ENCODE measurements at regions not wholly inside any gene's neighbourhood (a gene's known extent, or its start where the extent isn't known, plus 50 kb on each side); places are given as distances from the start of the nearest gene placed in this dataset.

DNA sequence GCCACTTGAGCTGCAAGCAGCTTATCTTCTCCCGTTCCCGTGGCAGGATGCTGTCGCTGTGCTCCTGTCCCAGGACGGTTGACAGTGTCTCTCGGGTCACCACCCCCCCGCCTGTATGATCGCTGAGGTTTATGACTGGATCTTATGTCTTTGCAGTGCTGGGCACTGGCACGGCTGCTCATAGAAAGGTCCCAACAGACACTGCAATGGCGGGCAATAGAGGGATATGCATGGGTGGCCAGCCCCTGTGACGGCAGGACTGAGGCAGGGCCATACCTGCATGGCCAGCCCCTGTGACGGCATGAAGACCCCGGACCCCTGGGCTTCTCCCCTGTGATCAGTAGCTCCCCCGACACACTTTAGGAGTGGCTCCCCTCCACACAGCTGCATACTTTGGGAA is 307.2 kb downstream of the TEX29 start:
- H3K27me3 ChIP-seq (ENCODE audit: insufficient read depth, low read depth), result peaks cover 90% of the 10 kb centered on the region
- H3K36me3 ChIP-seq (ENCODE audit: low read depth), result no peaks in the 10 kb centered on the region
- H3K9me2 ChIP-seq (ENCODE audit: insufficient read depth), result no peaks in the 10 kb centered on the region
- H3K4me3 ChIP-seq, result no peak overlapping the region
- DNase-seq, result no peak
- no peaks in the 10 kb centered on the region for H3K79me2 ChIP-seq (ENCODE audit: low read depth)
- no peaks in the 10 kb centered on the region for H3F3A ChIP-seq (ENCODE audit: insufficient read depth, low read depth)
- BruUV-seq (replicated peaks), result no TSS peak
- no peak for TF ChIP-seq EZH2 (IDR thresholded peaks at IDR 0.05; ENCODE audit: low read depth)
- TF ChIP-seq, protein P1, sequence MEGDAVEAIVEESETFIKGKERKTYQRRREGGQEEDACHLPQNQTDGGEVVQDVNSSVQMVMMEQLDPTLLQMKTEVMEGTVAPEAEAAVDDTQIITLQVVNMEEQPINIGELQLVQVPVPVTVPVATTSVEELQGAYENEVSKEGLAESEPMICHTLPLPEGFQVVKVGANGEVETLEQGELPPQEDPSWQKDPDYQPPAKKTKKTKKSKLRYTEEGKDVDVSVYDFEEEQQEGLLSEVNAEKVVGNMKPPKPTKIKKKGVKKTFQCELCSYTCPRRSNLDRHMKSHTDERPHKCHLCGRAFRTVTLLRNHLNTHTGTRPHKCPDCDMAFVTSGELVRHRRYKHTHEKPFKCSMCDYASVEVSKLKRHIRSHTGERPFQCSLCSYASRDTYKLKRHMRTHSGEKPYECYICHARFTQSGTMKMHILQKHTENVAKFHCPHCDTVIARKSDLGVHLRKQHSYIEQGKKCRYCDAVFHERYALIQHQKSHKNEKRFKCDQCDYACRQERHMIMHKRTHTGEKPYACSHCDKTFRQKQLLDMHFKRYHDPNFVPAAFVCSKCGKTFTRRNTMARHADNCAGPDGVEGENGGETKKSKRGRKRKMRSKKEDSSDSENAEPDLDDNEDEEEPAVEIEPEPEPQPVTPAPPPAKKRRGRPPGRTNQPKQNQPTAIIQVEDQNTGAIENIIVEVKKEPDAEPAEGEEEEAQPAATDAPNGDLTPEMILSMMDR (conservative IDR thresholded peaks at IDR 0.05), result no peak
- no peaks in the 10 kb centered on the region for H3K4me1 ChIP-seq (replicated peaks; ENCODE audit: insufficient read depth)
- H3K9me3 ChIP-seq (ENCODE audit: insufficient read depth, low read depth), result no peaks in the 10 kb centered on the region
- CTCF ChIA-PET, result no interaction called here
- H2AFZ ChIP-seq, result no peak overlapping the region
- POLR2A ChIA-PET (ENCODE audit: unreplicated experiment), result no interaction called here
- intact Hi-C loops (cut with micrococcal nuclease; ENCODE audit: unreplicated experiment), result no loop called here
- H3K4me2 ChIP-seq, result no peak overlapping the region
- H4K20me1 ChIP-seq (ENCODE audit: insufficient read depth), result no peaks in the 10 kb centered on the region
- H3K27ac ChIP-seq, result no peak overlapping the region

DNA sequence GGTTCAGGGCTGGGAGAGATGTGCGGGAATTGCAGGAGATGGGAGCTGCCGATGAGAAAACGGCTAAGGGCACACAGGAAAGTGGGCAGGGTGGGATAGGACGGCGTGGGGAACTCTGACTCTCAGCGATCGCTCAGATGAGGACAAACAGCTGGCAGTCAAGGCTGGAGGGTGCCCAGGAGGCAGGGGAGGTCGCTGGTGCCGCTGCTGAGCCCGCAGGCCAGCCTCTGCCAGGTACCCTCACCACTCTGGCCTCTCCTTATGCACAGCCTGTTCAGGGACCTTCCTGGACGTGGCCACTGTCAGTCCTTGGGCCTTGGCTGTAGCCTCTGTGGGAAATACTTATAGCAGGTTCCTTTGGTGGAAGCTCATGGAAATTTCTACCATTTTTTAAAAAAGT is 308.6 kb downstream of the TEX29 start:
- Histone ChIP-seq H3K4me2 (no peak overlapping the region), H3K4me3 (no peak overlapping the region), H3K27me3 (ENCODE audit: insufficient read depth, low read depth) (peaks cover 94% of the 10 kb centered on the region), H3K9me2 (ENCODE audit: insufficient read depth) (no peaks in the 10 kb centered on the region), H3K79me2 (ENCODE audit: low read depth) (no peaks in the 10 kb centered on the region), H3F3A (ENCODE audit: insufficient read depth, low read depth) (no peaks in the 10 kb centered on the region), H3K27ac (no peak overlapping the region), H3K9me3 (ENCODE audit: insufficient read depth, low read depth) (no peaks in the 10 kb centered on the region), H3K36me3 (ENCODE audit: low read depth) (no peaks in the 10 kb centered on the region), H4K20me1 (ENCODE audit: insufficient read depth) (no peaks in the 10 kb centered on the region), H3K4me1 (replicated peaks; ENCODE audit: insufficient read depth) (no peaks in the 10 kb centered on the region), H2AFZ (no peak overlapping the region)
- intact Hi-C loops (cut with micrococcal nuclease; ENCODE audit: unreplicated experiment), result no loop called here
- no peak for TF ChIP-seq EZH2 (IDR thresholded peaks at IDR 0.05; ENCODE audit: low read depth)
- TF ChIP-seq, protein P1 (conservative IDR thresholded peaks at IDR 0.05), result no peak
- BruUV-seq (replicated peaks), result no TSS peak
- no peak for DNase-seq
- ChIA-PET CTCF (no interaction called here), POLR2A (ENCODE audit: unreplicated experiment) (no interaction called here)

GRCh38 chr13:111629457-111629856 is 309.0 kb downstream of the TEX29 start:
- CTCF ChIA-PET, result no interaction called here
- Histone ChIP-seq H3F3A (ENCODE audit: insufficient read depth, low read depth) (no peaks in the 10 kb centered on the region), H2AFZ (no peak overlapping the region), H3K27me3 (ENCODE audit: insufficient read depth, low read depth) (peaks cover 94% of the 10 kb centered on the region), H3K4me1 (replicated peaks; ENCODE audit: insufficient read depth) (no peaks in the 10 kb centered on the region), H3K9me2 (ENCODE audit: insufficient read depth) (no peaks in the 10 kb centered on the region), H3K79me2 (ENCODE audit: low read depth) (no peaks in the 10 kb centered on the region), H3K9me3 (ENCODE audit: insufficient read depth, low read depth) (no peaks in the 10 kb centered on the region), H3K36me3 (ENCODE audit: low read depth) (no peaks in the 10 kb centered on the region), H3K4me2 (no peak overlapping the region), H3K4me3 (no peak overlapping the region), H4K20me1 (ENCODE audit: insufficient read depth) (no peaks in the 10 kb centered on the region), H3K27ac (no peak overlapping the region)
- POLR2A ChIA-PET (ENCODE audit: unreplicated experiment), result no interaction called here
- BruUV-seq (replicated peaks), result no TSS peak
- intact Hi-C loops (cut with micrococcal nuclease; ENCODE audit: unreplicated experiment), result no loop called here
- DNase-seq, result no peak
- TF ChIP-seq, protein P1 (conservative IDR thresholded peaks at IDR 0.05), result no peak
- no peak for TF ChIP-seq EZH2 (IDR thresholded peaks at IDR 0.05; ENCODE audit: low read depth)

Measured in PC-9 (cell line).